SU-DHL-6 (cell line): ENCODE measurements at regions not wholly inside any gene's neighbourhood (a gene's known extent, or its start where the extent isn't known, plus 50 kb on each side); places are given as distances from the start of the nearest gene placed in this dataset.

ENCODE experiments used
- H2AFZ ChIP-seq: fragments of 200-600 bp; sonication (generic); 2 replicates; pipeline ENCODE4 v1.6.1; 2014; ENCODE audit warnings: low read depth, mild to moderate bottlenecking, moderate library complexity, mixed read lengths, antibody characterized with exemption, low read length; ENCODE audit not compliant: severe bottlenecking
- H3F3A ChIP-seq: fragments of 200-600 bp; shearing (Covaris generic); 2 replicates; pipeline ENCODE4 v1.6.0; 2016; ENCODE audit warnings: antibody characterized with exemption, mild to moderate bottlenecking; ENCODE audit not compliant: insufficient read depth
- H3K27ac ChIP-seq: fragments of 200-600 bp; sonication (generic); 2 replicates; pipeline ENCODE4 v1.5.1; 2016; ENCODE audit warnings: low read depth, mild to moderate bottlenecking, low read length, moderate library complexity, mixed read lengths
- H3K27me3 ChIP-seq: fragments of 200-600 bp; sonication (generic), shearing (Covaris generic); 2 replicates; pipeline ENCODE4 v1.6.0; 2014; ENCODE audit warnings: mild to moderate bottlenecking, low read length
- H3K36me3 ChIP-seq: fragments of 200-600 bp; sonication (generic); 2 replicates; pipeline ENCODE4 v1.6.1; 2014; ENCODE audit warnings: mild to moderate bottlenecking, low read length, mixed read lengths
- H3K4me2 ChIP-seq: fragments of 300-600, 200-600 bp; shearing (Covaris generic), sonication (generic); 2 replicates; pipeline ENCODE4 v1.6.0; 2014; ENCODE audit warnings: low read length, low read depth, mild to moderate bottlenecking; ENCODE audit not compliant: poor library complexity, severe bottlenecking
- H3K4me3 ChIP-seq: fragments of 200-600 bp; sonication (generic); 2 replicates; pipeline ENCODE4 v1.5.1; 2014; ENCODE audit warnings: antibody characterized with exemption, low read length, mild to moderate bottlenecking, mixed read lengths; ENCODE audit not compliant: insufficient read depth, poor library complexity, severe bottlenecking
- H3K79me2 ChIP-seq: fragments of 200-600 bp; sonication (generic); 2 replicates; pipeline ENCODE4 v1.6.1; 2014; ENCODE audit warnings: mild to moderate bottlenecking, low read length, moderate library complexity; ENCODE audit not compliant: insufficient read depth
- H3K9ac ChIP-seq: fragments of 200-600 bp; sonication (generic); 2 replicates; pipeline ENCODE4 v1.7.0; 2014; ENCODE audit warnings: mild to moderate bottlenecking, low read length
- H3K9me2 ChIP-seq: fragments of 200-600 bp; sonication (generic); replicated peaks from 2 replicates; pipeline ENCODE4 v1.6.1; 2014; ENCODE audit warnings: low read length; ENCODE audit not compliant: insufficient read depth
- H3K9me3 ChIP-seq: fragments of 200-600 bp; sonication (generic); 2 replicates; pipeline ENCODE4 v1.6.1; 2014; ENCODE audit warnings: low read length, mixed read lengths; ENCODE audit not compliant: insufficient read depth
- H4K20me1 ChIP-seq: fragments of 200-600 bp; sonication (generic); 2 replicates; pipeline ENCODE4 v1.6.1; 2014; ENCODE audit warnings: low read depth, mild to moderate bottlenecking, antibody characterized with exemption, low read length, moderate library complexity, mixed read lengths
- EZH2phosphoT487 ChIP-seq: fragments of 200-600 bp; sonication (generic), shearing (Covaris generic); conservative IDR thresholded peaks from 2 replicates; pipeline ENCODE4 v1.6.1; 2018; ENCODE audit warnings: mild to moderate bottlenecking, antibody characterized with exemption, low read length, moderate library complexity, mixed read lengths
- TF ChIP-seq, protein P1 (sequence below): fragments of 200-600 bp; sonication (generic); IDR thresholded peaks from one replicate; pipeline ENCODE4 v1.5.1; 2017; ENCODE audit warnings: antibody characterized with exemption, mild to moderate bottlenecking, low read length, moderate library complexity; ENCODE audit not compliant: insufficient read depth, poor library complexity, severe bottlenecking

DNA sequence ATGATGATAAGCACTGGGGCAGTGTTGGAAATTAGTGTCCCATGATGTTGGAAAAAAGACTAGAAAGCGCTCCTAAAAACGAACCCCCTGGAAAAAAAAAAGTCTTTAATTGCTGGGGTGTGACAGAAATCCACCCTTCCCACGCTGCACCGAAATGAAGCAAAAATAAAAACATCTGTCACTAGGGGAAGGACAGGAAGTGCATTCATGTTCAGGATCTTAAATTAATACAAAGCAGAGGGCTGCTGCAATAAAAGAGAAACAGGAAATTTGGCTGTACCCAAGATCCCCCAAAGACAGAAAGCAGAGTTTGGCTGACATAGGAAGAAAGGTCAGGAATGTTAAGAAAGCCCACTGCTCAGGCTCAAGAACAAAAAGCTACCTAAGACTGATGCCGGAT is 333.9 kb downstream of the TBC1D32 start:
- H3K27me3 ChIP-seq: no peaks in the 10 kb centered on the region
- no peaks in the 10 kb centered on the region for H3K36me3 ChIP-seq
- no peaks in the 10 kb centered on the region for H3K79me2 ChIP-seq
- H3K9ac ChIP-seq: no peak overlapping the region
- H3F3A ChIP-seq: no peaks in the 10 kb centered on the region
- no peak overlapping the region for H2AFZ ChIP-seq
- H3K4me2 ChIP-seq: no peak overlapping the region
- H3K9me2 ChIP-seq: no peaks in the 10 kb centered on the region
- TF ChIP-seq EZH2phosphoT487: no peak
- TF ChIP-seq, protein P1, sequence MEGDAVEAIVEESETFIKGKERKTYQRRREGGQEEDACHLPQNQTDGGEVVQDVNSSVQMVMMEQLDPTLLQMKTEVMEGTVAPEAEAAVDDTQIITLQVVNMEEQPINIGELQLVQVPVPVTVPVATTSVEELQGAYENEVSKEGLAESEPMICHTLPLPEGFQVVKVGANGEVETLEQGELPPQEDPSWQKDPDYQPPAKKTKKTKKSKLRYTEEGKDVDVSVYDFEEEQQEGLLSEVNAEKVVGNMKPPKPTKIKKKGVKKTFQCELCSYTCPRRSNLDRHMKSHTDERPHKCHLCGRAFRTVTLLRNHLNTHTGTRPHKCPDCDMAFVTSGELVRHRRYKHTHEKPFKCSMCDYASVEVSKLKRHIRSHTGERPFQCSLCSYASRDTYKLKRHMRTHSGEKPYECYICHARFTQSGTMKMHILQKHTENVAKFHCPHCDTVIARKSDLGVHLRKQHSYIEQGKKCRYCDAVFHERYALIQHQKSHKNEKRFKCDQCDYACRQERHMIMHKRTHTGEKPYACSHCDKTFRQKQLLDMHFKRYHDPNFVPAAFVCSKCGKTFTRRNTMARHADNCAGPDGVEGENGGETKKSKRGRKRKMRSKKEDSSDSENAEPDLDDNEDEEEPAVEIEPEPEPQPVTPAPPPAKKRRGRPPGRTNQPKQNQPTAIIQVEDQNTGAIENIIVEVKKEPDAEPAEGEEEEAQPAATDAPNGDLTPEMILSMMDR: no peak
- no peaks in the 10 kb centered on the region for H4K20me1 ChIP-seq
- no peaks in the 10 kb centered on the region for H3K9me3 ChIP-seq
- H3K27ac ChIP-seq: no peak overlapping the region
- no peak overlapping the region for H3K4me3 ChIP-seq

DNA sequence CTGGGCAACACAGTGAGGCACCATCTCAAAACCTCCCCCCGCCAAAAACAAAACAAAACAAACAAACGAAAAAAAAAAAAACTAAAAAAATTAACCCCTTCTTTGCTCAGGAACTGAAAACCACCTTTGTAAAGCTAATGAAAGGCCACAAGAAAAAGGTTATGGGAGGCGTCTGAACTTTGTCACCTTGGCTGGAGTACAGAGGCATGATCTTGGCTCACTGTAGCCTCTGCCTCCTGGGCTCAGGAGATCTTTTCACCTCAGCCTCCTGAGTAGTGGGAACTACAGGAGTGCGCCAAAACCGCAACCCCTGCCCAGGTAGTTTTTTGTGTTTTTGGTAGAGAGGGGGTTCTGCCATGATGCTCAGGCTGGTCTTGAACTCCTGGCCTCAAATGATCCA is 337.9 kb downstream of the TBC1D32 start:
- Histone ChIP-seq H3K79me2 (no peaks in the 10 kb centered on the region), H2AFZ (no peak overlapping the region), H3K9me2 (no peaks in the 10 kb centered on the region), H3K9ac (no peak overlapping the region), H3K4me2 (no peak overlapping the region), H3K36me3 (no peaks in the 10 kb centered on the region), H3K4me3 (no peak overlapping the region), H3K27me3 (no peaks in the 10 kb centered on the region; the same call in 1 of the 2 replicates), H4K20me1 (no peaks in the 10 kb centered on the region), H3K27ac (no peak overlapping the region), H3K9me3 (no peaks in the 10 kb centered on the region), H3F3A (no peaks in the 10 kb centered on the region)
- TF ChIP-seq, protein P1: no peak
- no peak for TF ChIP-seq EZH2phosphoT487

DNA sequence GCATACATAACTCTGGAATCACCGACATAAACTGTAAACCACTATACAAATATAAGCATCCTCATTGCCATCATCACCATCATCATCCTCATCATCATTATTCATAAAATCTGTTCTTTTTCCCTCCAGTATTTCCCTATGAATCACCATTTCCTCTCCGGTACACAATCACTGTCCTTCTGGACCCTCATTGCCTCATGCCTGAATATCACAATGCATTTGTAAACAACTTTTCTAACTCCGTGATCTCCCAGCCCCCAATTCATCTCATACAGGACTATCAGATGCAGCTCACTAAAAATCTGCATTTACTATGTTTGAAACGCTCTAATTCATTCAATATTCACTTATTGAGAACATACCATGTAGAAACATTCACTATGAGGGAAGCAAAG is 339.7 kb downstream of the TBC1D32 start:
- H2AFZ ChIP-seq: no peak overlapping the region
- no peak overlapping the region for H3K9ac ChIP-seq
- no peaks in the 10 kb centered on the region for H4K20me1 ChIP-seq
- H3K27me3 ChIP-seq: no peaks in the 10 kb centered on the region; the same call in 1 of the 2 replicates
- TF ChIP-seq EZH2phosphoT487: no peak
- TF ChIP-seq, protein P1: no peak
- no peaks in the 10 kb centered on the region for H3K9me2 ChIP-seq
- no peaks in the 10 kb centered on the region for H3F3A ChIP-seq
- no peaks in the 10 kb centered on the region for H3K36me3 ChIP-seq
- no peak overlapping the region for H3K4me2 ChIP-seq
- no peaks in the 10 kb centered on the region for H3K9me3 ChIP-seq
- H3K4me3 ChIP-seq: no peak overlapping the region
- no peak overlapping the region for H3K27ac ChIP-seq
- H3K79me2 ChIP-seq: no peaks in the 10 kb centered on the region
